GM23338 (cell line): ENCODE measurements at regions not wholly inside any gene's neighbourhood (a gene's known extent, or its start where the extent isn't known, plus 50 kb on each side); places are given as distances from the start of the nearest gene placed in this dataset.

Experiments
- CREB1 ChIP-seq: fragments of 250-450 bp; sonication (Bioruptor Pico); IDR thresholded peaks from 2 replicates; pipeline ENCODE4 v1.5.0; 2020; ENCODE audit warnings: low read depth, mild to moderate bottlenecking, moderate library complexity
- EZH2 ChIP-seq: fragments of 200-600 bp; sonication (generic); IDR thresholded peaks from one replicate; pipeline ENCODE4 v1.8.0; 2017; ENCODE audit warnings: antibody characterized with exemption, mild to moderate bottlenecking, low read depth; ENCODE audit not compliant: unreplicated experiment
- NANOG ChIP-seq: IDR thresholded peaks from 2 replicates; pipeline ENCODE4 v1.6.1; 2016; ENCODE audit warnings: antibody characterized with exemption, borderline replicate concordance
- TF ChIP-seq, protein P1 (sequence below), 2 experiments: fragments of 200-600 bp in 1 of 2; sonication (generic) in 1 of 2; conservative IDR thresholded peaks; 2 replicates each; pipeline versions ENCODE4 v1.5.1 to v1.6.1; 2016 to 2017; ENCODE audit warnings: antibody characterized with exemption in 2 of 2, low read depth in 2 of 2, mild to moderate bottlenecking in 2 of 2, moderate library complexity in 1 of 2

DNA sequence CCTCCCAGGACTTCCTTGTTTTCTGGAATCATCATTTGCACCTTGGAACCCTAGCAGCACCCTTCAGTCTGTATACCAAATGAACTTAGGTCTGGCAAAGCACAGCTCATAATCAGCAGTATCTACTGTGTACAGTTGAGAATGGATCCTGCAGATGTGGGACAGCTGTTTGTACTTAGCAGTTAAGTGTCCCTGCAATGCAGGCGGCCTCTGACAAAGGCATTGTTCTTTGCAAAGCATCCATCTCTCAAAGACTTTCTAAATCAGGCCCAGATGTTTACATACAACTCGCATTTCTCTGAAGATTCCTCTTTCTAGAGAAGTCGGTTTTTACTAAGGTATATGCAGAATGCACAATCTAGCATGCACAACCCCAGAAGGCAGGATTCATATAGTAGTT, 170.5 kb upstream of the RBM19 start:
- TF ChIP-seq, protein P1, sequence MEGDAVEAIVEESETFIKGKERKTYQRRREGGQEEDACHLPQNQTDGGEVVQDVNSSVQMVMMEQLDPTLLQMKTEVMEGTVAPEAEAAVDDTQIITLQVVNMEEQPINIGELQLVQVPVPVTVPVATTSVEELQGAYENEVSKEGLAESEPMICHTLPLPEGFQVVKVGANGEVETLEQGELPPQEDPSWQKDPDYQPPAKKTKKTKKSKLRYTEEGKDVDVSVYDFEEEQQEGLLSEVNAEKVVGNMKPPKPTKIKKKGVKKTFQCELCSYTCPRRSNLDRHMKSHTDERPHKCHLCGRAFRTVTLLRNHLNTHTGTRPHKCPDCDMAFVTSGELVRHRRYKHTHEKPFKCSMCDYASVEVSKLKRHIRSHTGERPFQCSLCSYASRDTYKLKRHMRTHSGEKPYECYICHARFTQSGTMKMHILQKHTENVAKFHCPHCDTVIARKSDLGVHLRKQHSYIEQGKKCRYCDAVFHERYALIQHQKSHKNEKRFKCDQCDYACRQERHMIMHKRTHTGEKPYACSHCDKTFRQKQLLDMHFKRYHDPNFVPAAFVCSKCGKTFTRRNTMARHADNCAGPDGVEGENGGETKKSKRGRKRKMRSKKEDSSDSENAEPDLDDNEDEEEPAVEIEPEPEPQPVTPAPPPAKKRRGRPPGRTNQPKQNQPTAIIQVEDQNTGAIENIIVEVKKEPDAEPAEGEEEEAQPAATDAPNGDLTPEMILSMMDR (conservative IDR thresholded peaks at IDR 0.05; ENCODE audit: low read depth in 2 of 2) = no peak
- TF ChIP-seq CREB1 (CRISPR knock-in tag) (no peak), EZH2 (no peak), NANOG (no peak)
